SK-N-SH treated with all-trans-retinoic acid at 6 μM for 48 hours (cell line): ENCODE measurements at regions not wholly inside any gene's neighbourhood (a gene's known extent, or its start where the extent isn't known, plus 50 kb on each side); places are given as distances from the start of the nearest gene placed in this dataset.

Source experiments
- ATAC-seq: fragments of 200-7000 bp; cut with Tn5 transposase; 3 replicates; pipeline ENCODE4 v1.9.1; 2020; ENCODE audit warnings: mild to moderate bottlenecking, moderate library complexity
- ARNTL ChIP-seq: fragments of 450-650 bp; formaldehyde crosslinking; IDR thresholded peaks from 2 replicates; pipeline ENCODE4 v1.5.0; 2020; ENCODE audit warnings: low read depth, mild to moderate bottlenecking, moderate library complexity, borderline replicate concordance
- ESRRG ChIP-seq: fragments of 250-450 bp; sonication (Bioruptor Pico); IDR thresholded peaks from 2 replicates; pipeline ENCODE4 v1.6.1; 2021; ENCODE audit warnings: mild to moderate bottlenecking
- GLIS3 ChIP-seq: fragments of 250-450 bp; sonication (Bioruptor Pico); IDR thresholded peaks from 2 replicates; pipeline ENCODE4 v1.5.0; 2020; ENCODE audit warnings: mild to moderate bottlenecking, moderate library complexity
- OSR1 ChIP-seq: fragments of 250-450 bp; sonication (Bioruptor Pico); IDR thresholded peaks from 2 replicates; pipeline ENCODE4 v1.8.0; 2022; ENCODE audit warnings: moderate library complexity, mild to moderate bottlenecking, inconsistent platforms
- PPARA ChIP-seq: fragments of 250-450 bp; sonication (Bioruptor Pico); IDR thresholded peaks from 2 replicates; pipeline ENCODE4 v1.5.0; 2020; ENCODE audit warnings: mild to moderate bottlenecking, borderline replicate concordance
- RARB ChIP-seq: fragments of 250-450 bp; sonication (Bioruptor Pico); IDR thresholded peaks from 2 replicates; pipeline ENCODE4 v1.8.0; 2021; ENCODE audit warnings: mild to moderate bottlenecking, moderate library complexity
- SNAI2 ChIP-seq: fragments of 250-450 bp; sonication (Bioruptor Pico); IDR thresholded peaks from 2 replicates; pipeline ENCODE4 v1.5.0; 2020; ENCODE audit warnings: mild to moderate bottlenecking, moderate library complexity
- TCF4 ChIP-seq: fragments of 250-450 bp; sonication (Bioruptor Pico); IDR thresholded peaks from 2 replicates; pipeline ENCODE4 v1.8.0; 2021; ENCODE audit warnings: mild to moderate bottlenecking, moderate library complexity, borderline replicate concordance
- TOX ChIP-seq: fragments of 250-450 bp; sonication (Bioruptor Pico); IDR thresholded peaks from 2 replicates; pipeline ENCODE4 v1.8.0; 2021; ENCODE audit warnings: mild to moderate bottlenecking, moderate library complexity, borderline replicate concordance
- ZFP3 ChIP-seq: fragments of 250-450 bp; sonication (Bioruptor Pico); IDR thresholded peaks from 2 replicates; pipeline ENCODE4 v1.5.0; 2020; ENCODE audit warnings: mild to moderate bottlenecking, moderate library complexity
- ZNF565 ChIP-seq: fragments of 450-650 bp; formaldehyde crosslinking; conservative IDR thresholded peaks from 2 replicates; pipeline ENCODE4 v1.5.0; 2020; ENCODE audit warnings: low read depth, mild to moderate bottlenecking, moderate library complexity
- ZNF70 ChIP-seq: fragments of 450-650 bp; formaldehyde crosslinking; IDR thresholded peaks from 2 replicates; pipeline ENCODE4 v1.5.0; 2020; ENCODE audit warnings: mild to moderate bottlenecking, moderate library complexity
- ZNF8 ChIP-seq: fragments of 450-650 bp; formaldehyde crosslinking; IDR thresholded peaks from 2 replicates; pipeline ENCODE4 v1.5.0; 2020; ENCODE audit warnings: mild to moderate bottlenecking, moderate library complexity
- TF ChIP-seq, protein P1 (sequence below): fragments of 250-450 bp; sonication (Bioruptor Pico); IDR thresholded peaks from 2 replicates; pipeline ENCODE4 v1.5.1; 2021; ENCODE audit warnings: mild to moderate bottlenecking, moderate library complexity
- TF ChIP-seq, protein P2 (sequence below): fragments of 250-450 bp; sonication (Bioruptor Pico); IDR thresholded peaks from 2 replicates; pipeline ENCODE4 v1.8.0; 2021; ENCODE audit warnings: low read depth, mild to moderate bottlenecking, moderate library complexity, borderline replicate concordance
- TF ChIP-seq, protein P3 (sequence below): fragments of 250-450 bp; sonication (Bioruptor Pico); IDR thresholded peaks from 2 replicates; pipeline ENCODE4 v1.5.0; 2020; ENCODE audit warnings: mild to moderate bottlenecking, moderate library complexity
- TF ChIP-seq, protein P4 (sequence below): fragments of 250-450 bp; sonication (Bioruptor Pico); IDR thresholded peaks from 2 replicates; pipeline ENCODE4 v1.5.1; 2020; ENCODE audit warnings: low read depth, mild to moderate bottlenecking, moderate library complexity
- TF ChIP-seq, protein P5 (sequence below): fragments of 250-450 bp; sonication (Bioruptor Pico); IDR thresholded peaks from 2 replicates; pipeline ENCODE4 v1.8.0; 2020; ENCODE audit warnings: mild to moderate bottlenecking, moderate library complexity, borderline replicate concordance

DNA sequence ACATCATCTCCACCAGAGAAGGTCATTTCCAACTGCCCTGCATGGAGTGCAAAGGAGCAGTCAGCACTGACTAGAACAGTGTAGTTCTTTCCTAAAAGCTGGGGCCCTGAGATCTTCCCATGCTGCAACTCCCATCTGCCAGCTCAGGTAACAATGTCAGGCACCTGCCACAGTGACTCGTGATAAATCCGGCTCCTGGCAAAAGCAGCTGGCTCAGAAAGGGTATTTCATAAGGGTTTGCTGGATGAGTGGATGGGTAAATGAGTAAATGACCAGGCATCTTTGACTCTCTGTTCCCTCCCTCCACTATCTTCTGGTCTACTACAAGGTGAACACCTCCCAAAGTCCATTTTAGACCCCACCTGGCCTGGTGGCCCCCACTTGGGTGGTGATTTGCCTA is 403.6 kb downstream of the NXPE2 start:
- no peak for TF ChIP-seq SNAI2 (CRISPR knock-in tag)
- TF ChIP-seq ARNTL (CRISPR knock-in tag): no peak
- no peak for TF ChIP-seq RARB (CRISPR knock-in tag)
- TF ChIP-seq, protein P1, sequence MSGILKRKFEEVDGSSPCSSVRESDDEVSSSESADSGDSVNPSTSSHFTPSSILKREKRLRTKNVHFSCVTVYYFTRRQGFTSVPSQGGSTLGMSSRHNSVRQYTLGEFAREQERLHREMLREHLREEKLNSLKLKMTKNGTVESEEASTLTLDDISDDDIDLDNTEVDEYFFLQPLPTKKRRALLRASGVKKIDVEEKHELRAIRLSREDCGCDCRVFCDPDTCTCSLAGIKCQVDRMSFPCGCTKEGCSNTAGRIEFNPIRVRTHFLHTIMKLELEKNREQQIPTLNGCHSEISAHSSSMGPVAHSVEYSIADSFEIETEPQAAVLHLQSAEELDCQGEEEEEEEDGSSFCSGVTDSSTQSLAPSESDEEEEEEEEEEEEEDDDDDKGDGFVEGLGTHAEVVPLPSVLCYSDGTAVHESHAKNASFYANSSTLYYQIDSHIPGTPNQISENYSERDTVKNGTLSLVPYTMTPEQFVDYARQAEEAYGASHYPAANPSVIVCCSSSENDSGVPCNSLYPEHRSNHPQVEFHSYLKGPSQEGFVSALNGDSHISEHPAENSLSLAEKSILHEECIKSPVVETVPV (CRISPR knock-in tag): no peak
- no peak for TF ChIP-seq OSR1 (CRISPR knock-in tag)
- TF ChIP-seq, protein P2, sequence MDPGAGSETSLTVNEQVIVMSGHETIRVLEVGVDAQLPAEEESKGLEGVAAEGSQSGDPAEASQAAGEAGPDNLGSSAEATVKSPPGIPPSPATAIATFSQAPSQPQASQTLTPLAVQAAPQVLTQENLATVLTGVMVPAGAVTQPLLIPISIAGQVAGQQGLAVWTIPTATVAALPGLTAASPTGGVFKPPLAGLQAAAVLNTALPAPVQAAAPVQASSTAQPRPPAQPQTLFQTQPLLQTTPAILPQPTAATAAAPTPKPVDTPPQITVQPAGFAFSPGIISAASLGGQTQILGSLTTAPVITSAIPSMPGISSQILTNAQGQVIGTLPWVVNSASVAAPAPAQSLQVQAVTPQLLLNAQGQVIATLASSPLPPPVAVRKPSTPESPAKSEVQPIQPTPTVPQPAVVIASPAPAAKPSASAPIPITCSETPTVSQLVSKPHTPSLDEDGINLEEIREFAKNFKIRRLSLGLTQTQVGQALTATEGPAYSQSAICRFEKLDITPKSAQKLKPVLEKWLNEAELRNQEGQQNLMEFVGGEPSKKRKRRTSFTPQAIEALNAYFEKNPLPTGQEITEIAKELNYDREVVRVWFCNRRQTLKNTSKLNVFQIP (CRISPR knock-in tag): no peak
- no peak for TF ChIP-seq ESRRG
- no peak for TF ChIP-seq GLIS3
- no peak for TF ChIP-seq ZNF565 (CRISPR knock-in tag)
- TF ChIP-seq ZNF8: no peak
- no peak for TF ChIP-seq ZNF70 (CRISPR knock-in tag)
- TF ChIP-seq, protein P3, sequence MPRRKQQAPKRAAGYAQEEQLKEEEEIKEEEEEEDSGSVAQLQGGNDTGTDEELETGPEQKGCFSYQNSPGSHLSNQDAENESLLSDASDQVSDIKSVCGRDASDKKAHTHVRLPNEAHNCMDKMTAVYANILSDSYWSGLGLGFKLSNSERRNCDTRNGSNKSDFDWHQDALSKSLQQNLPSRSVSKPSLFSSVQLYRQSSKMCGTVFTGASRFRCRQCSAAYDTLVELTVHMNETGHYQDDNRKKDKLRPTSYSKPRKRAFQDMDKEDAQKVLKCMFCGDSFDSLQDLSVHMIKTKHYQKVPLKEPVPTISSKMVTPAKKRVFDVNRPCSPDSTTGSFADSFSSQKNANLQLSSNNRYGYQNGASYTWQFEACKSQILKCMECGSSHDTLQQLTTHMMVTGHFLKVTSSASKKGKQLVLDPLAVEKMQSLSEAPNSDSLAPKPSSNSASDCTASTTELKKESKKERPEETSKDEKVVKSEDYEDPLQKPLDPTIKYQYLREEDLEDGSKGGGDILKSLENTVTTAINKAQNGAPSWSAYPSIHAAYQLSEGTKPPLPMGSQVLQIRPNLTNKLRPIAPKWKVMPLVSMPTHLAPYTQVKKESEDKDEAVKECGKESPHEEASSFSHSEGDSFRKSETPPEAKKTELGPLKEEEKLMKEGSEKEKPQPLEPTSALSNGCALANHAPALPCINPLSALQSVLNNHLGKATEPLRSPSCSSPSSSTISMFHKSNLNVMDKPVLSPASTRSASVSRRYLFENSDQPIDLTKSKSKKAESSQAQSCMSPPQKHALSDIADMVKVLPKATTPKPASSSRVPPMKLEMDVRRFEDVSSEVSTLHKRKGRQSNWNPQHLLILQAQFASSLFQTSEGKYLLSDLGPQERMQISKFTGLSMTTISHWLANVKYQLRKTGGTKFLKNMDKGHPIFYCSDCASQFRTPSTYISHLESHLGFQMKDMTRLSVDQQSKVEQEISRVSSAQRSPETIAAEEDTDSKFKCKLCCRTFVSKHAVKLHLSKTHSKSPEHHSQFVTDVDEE: no peak
- ATAC-seq: no peak

DNA sequence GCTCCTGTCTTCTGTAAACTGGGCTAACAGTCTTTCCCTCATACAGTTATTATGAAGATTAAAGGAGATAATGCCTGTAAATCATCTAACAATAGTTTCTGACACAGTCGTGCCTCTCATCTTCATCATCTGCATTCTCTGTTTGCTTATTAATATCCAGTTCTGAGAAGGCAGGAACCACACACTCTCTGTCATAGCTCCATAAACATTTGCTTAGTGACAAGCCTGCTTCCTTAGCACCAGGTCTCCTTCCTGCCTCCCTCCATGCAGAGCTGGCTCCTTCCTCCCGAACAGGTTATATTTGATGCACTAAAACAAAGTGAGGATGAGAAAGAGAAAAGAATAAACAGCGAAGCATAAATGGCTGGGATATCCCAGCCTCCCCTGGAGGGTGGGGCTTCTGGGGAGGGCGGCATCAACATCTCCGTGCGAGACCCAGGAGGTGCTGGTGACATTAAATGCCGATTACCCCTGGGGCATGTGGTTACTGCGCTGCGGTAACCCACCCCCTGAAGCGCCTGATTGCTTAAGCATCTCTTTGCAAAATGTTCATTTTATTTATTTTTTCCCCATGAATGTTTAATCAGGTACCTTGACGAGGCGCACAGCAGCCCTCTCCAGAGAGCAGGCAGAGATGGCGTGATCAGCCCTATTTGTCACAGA is 404.9 kb downstream of the NXPE2 start:
- no peak for TF ChIP-seq TOX
- no peak for TF ChIP-seq ARNTL (CRISPR knock-in tag)
- TF ChIP-seq SNAI2 (CRISPR knock-in tag): no peak
- no peak for TF ChIP-seq PPARA (CRISPR knock-in tag)
- TF ChIP-seq RARB (CRISPR knock-in tag): no peak
- TF ChIP-seq ZFP3 (CRISPR knock-in tag): no peak
- TF ChIP-seq, protein P4, sequence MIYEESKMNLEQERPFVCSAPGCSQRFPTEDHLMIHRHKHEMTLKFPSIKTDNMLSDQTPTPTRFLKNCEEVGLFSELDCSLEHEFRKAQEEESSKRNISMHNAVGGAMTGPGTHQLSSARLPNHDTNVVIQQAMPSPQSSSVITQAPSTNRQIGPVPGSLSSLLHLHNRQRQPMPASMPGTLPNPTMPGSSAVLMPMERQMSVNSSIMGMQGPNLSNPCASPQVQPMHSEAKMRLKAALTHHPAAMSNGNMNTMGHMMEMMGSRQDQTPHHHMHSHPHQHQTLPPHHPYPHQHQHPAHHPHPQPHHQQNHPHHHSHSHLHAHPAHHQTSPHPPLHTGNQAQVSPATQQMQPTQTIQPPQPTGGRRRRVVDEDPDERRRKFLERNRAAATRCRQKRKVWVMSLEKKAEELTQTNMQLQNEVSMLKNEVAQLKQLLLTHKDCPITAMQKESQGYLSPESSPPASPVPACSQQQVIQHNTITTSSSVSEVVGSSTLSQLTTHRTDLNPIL (CRISPR knock-in tag): no peak
- TF ChIP-seq, protein P5, sequence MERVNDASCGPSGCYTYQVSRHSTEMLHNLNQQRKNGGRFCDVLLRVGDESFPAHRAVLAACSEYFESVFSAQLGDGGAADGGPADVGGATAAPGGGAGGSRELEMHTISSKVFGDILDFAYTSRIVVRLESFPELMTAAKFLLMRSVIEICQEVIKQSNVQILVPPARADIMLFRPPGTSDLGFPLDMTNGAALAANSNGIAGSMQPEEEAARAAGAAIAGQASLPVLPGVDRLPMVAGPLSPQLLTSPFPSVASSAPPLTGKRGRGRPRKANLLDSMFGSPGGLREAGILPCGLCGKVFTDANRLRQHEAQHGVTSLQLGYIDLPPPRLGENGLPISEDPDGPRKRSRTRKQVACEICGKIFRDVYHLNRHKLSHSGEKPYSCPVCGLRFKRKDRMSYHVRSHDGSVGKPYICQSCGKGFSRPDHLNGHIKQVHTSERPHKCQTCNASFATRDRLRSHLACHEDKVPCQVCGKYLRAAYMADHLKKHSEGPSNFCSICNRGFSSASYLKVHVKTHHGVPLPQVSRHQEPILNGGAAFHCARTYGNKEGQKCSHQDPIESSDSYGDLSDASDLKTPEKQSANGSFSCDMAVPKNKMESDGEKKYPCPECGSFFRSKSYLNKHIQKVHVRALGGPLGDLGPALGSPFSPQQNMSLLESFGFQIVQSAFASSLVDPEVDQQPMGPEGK (CRISPR knock-in tag): no peak
- TF ChIP-seq, protein P1 (CRISPR knock-in tag): no peak
- no peak for TF ChIP-seq TCF4 (CRISPR knock-in tag)
- TF ChIP-seq, protein P3: no peak
- ATAC-seq: no peak
